Upper lobe of right lung (tissue), 1 donor: ENCODE measurements at regions not wholly inside any gene's neighbourhood (a gene's known extent, or its start where the extent isn't known, plus 50 kb on each side); places are given as distances from the start of the nearest gene placed in this dataset.
"Not testable (repeated sequence)": the region's sequence is repeated elsewhere in the genome, so short reads cannot be mapped to it uniquely, and the experiment has no call there.

Source experiments
- ATAC-seq: fragments of 200-7000 bp; cut with Tn5 transposase; one replicate; pipeline ENCODE4 v1.9.1; 2020; ENCODE audit warnings: mild to moderate bottlenecking, moderate library complexity
- DNase-seq: peaks from one replicate; pipeline ENCODE4 v3.0.0-alpha.2; 2020
- H3K27ac ChIP-seq: fragments of 200-600 bp; one replicate; pipeline ENCODE4 v1.8.0; 2022
- H3K27me3 ChIP-seq: fragments of 200-600 bp; one replicate; pipeline ENCODE4 v1.8.0; 2022; ENCODE audit warnings: mild to moderate bottlenecking
- H3K36me3 ChIP-seq: fragments of 200-600 bp; one replicate; pipeline ENCODE4 v1.8.0; 2022
- H3K4me1 ChIP-seq: fragments of 200-600 bp; one replicate; pipeline ENCODE4 v1.8.0; 2022
- H3K4me3 ChIP-seq: fragments of 200-600 bp; one replicate; pipeline ENCODE4 v1.8.0; 2022; ENCODE audit warnings: mild to moderate bottlenecking
- H3K9me3 ChIP-seq: fragments of 200-600 bp; one replicate; pipeline ENCODE4 v1.8.0; 2022
- intact Hi-C: fragments of 100-400 bp; cut with DNase I; formaldehyde crosslinking; loops from one replicate; pipeline ENCODE4 v1.11.0; 2022
- TF ChIP-seq, protein P1 (sequence below): fragments of 200-600 bp; IDR thresholded peaks from one replicate; pipeline ENCODE4 v1.8.0; 2022; ENCODE audit warnings: antibody characterized with exemption
- donor health status: DM: no; HTN: yes; CAD: no; lungs with severe emphysema.

GRCh38 chr4:154907345-154908045 lies 126.4 kb downstream of the RBM46 start:
- H3K27me3 ChIP-seq, ATAC-seq, H3K4me3 ChIP-seq, H3K9me3 ChIP-seq, DNase-seq, H3K4me1 ChIP-seq, H3K27ac ChIP-seq, H3K36me3 ChIP-seq, intact Hi-C loops: not testable (repeated sequence)

- TF ChIP-seq, protein P1, sequence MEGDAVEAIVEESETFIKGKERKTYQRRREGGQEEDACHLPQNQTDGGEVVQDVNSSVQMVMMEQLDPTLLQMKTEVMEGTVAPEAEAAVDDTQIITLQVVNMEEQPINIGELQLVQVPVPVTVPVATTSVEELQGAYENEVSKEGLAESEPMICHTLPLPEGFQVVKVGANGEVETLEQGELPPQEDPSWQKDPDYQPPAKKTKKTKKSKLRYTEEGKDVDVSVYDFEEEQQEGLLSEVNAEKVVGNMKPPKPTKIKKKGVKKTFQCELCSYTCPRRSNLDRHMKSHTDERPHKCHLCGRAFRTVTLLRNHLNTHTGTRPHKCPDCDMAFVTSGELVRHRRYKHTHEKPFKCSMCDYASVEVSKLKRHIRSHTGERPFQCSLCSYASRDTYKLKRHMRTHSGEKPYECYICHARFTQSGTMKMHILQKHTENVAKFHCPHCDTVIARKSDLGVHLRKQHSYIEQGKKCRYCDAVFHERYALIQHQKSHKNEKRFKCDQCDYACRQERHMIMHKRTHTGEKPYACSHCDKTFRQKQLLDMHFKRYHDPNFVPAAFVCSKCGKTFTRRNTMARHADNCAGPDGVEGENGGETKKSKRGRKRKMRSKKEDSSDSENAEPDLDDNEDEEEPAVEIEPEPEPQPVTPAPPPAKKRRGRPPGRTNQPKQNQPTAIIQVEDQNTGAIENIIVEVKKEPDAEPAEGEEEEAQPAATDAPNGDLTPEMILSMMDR: no peak
- Histone ChIP-seq H3K36me3 (no peaks in the 10 kb centered on the region), H3K27me3 (no peaks in the 10 kb centered on the region), H3K9me3 (no peaks in the 10 kb centered on the region), H3K27ac (no peak overlapping the region), H3K4me1 (no peaks in the 10 kb centered on the region), H3K4me3 (no peak overlapping the region)
- ATAC-seq: no peak
- no peak for DNase-seq
- intact Hi-C loops: no loop called here
Observed at GRCh38 chr4:154908168-154908567, 127.1 kb downstream of the RBM46 start.

GRCh38 chr4:154911097-154911496 lies 130.0 kb downstream of the RBM46 start:
- ATAC-seq (no peak), DNase-seq (no peak)
- H3K27ac ChIP-seq: no peak overlapping the region
- intact Hi-C loops: no loop called here
- TF ChIP-seq, protein P1: no peak
- no peaks in the 10 kb centered on the region for H3K27me3 ChIP-seq
- H3K36me3 ChIP-seq: no peaks in the 10 kb centered on the region
- H3K9me3 ChIP-seq: no peaks in the 10 kb centered on the region
- H3K4me1 ChIP-seq: no peaks in the 10 kb centered on the region
- H3K4me3 ChIP-seq: no peak overlapping the region

GRCh38 chr4:154911608-154912098 lies 130.6 kb downstream of the RBM46 start:
- no peaks in the 10 kb centered on the region for H3K27me3 ChIP-seq
- no peak overlapping the region for H3K27ac ChIP-seq
- intact Hi-C loops: no loop called here
- no peak overlapping the region for H3K4me3 ChIP-seq
- TF ChIP-seq, protein P1: no peak
- H3K4me1 ChIP-seq: no peaks in the 10 kb centered on the region
- H3K9me3 ChIP-seq: no peaks in the 10 kb centered on the region
- ATAC-seq (no peak), DNase-seq (no peak)
- H3K36me3 ChIP-seq: no peaks in the 10 kb centered on the region

GRCh38 chr4:154916068-154916467 lies 135.0 kb downstream of the RBM46 start:
- Histone ChIP-seq H3K4me1 (no peaks in the 10 kb centered on the region), H3K4me3 (no peak overlapping the region), H3K27me3 (no peaks in the 10 kb centered on the region), H3K36me3 (no peaks in the 10 kb centered on the region), H3K27ac (no peak overlapping the region), H3K9me3 (no peaks in the 10 kb centered on the region)
- ATAC-seq (no peak), DNase-seq (no peak)
- intact Hi-C loops: no loop called here
- TF ChIP-seq, protein P1: no peak

GRCh38 chr4:154927126-154927680 lies 146.1 kb downstream of the RBM46 start:
- no peak overlapping the region for H3K27ac ChIP-seq
- intact Hi-C loops: no loop called here
- no peaks in the 10 kb centered on the region for H3K27me3 ChIP-seq
- DNase-seq (no peak), ATAC-seq (no peak)
- TF ChIP-seq, protein P1: no peak
- H3K4me3 ChIP-seq: no peak overlapping the region
- H3K9me3 ChIP-seq: peaks cover under 1% of the 10 kb centered on the region
- H3K4me1 ChIP-seq: no peaks in the 10 kb centered on the region
- H3K36me3 ChIP-seq: no peaks in the 10 kb centered on the region
